CD14-positive monocyte (primary cell): ENCODE measurements at regions not wholly inside any gene's neighbourhood (a gene's known extent, or its start where the extent isn't known, plus 50 kb on each side); places are given as distances from the start of the nearest gene placed in this dataset.

Source experiments
- DNase-seq, 3 donors: peaks; one replicate each; pipeline ENCODE4 v3.0.0-alpha.2; 2011 to 2022
- H2AFZ ChIP-seq: 2 replicates; pipeline ENCODE4 v1.6.0; 2012; ENCODE audit warnings: mild to moderate bottlenecking, low read depth, low read length, inconsistent platforms; ENCODE audit not compliant: insufficient read depth, poor library complexity, severe bottlenecking
- H3K27ac ChIP-seq, 2 donors: 1 replicate in 1 of 2; 2 replicates in 1 of 2; pipeline ENCODE4 v1.5.1; 2012 to 2013; ENCODE audit warnings: low read length in 2 of 2, control low read depth in 1 of 2, inconsistent platforms in 1 of 2, low read depth in 1 of 2, mild to moderate bottlenecking in 1 of 2
- H3K27me3 ChIP-seq, 2 donors: one replicate each; pipeline versions ENCODE4 v1.6.0 to v1.6.1; 2011 to 2013; ENCODE audit warnings: low read length in 2 of 2; ENCODE audit not compliant: control insufficient read depth in 2 of 2, insufficient read depth in 2 of 2
- H3K36me3 ChIP-seq, 2 donors: replicated peaks in 1 of 2; 1 replicate in 1 of 2; 2 replicates in 1 of 2; pipeline versions ENCODE4 v1.5.1 to v1.6.1; 2012 to 2013; ENCODE audit warnings: low read length in 2 of 2, control low read depth in 1 of 2, inconsistent platforms in 1 of 2, mild to moderate bottlenecking in 1 of 2; ENCODE audit not compliant: insufficient read depth in 2 of 2, control insufficient read depth in 1 of 2
- H3K4me1 ChIP-seq, 2 donors: 1 replicate in 1 of 2; 2 replicates in 1 of 2; pipeline versions ENCODE4 v1.5.1 to v1.6.1; 2012 to 2013; ENCODE audit warnings: low read length in 2 of 2, control low read depth in 1 of 2, inconsistent platforms in 1 of 2, mild to moderate bottlenecking in 1 of 2, moderate library complexity in 1 of 2; ENCODE audit not compliant: insufficient read depth in 2 of 2, control insufficient read depth in 1 of 2
- H3K4me2 ChIP-seq: replicated peaks from 2 replicates; pipeline ENCODE3; 2012; ENCODE audit warnings: low read length, moderate library complexity, mild to moderate bottlenecking; ENCODE audit not compliant: poor library complexity, severe bottlenecking; ENCODE audit errors: extremely low read depth
- H3K4me3 ChIP-seq, 3 experiments: fragments of 200-600 bp in 1 of 3; sonication (generic) in 1 of 3; replicated peaks in 1 of 3; 1 replicate in 2 of 3; 2 replicates in 1 of 3; pipeline ENCODE4 v1.5.1; 2011 to 2013; ENCODE audit warnings: low read length in 3 of 3, mild to moderate bottlenecking in 3 of 3, control low read depth in 2 of 3, low read depth in 2 of 3, inconsistent platforms in 1 of 3, moderate library complexity in 1 of 3
- H3K79me2 ChIP-seq: 2 replicates; pipeline ENCODE4 v1.6.0; 2012; ENCODE audit warnings: mild to moderate bottlenecking, control low read depth, inconsistent platforms, low read length, moderate library complexity; ENCODE audit not compliant: insufficient read depth
- H3K9ac ChIP-seq: 2 replicates; pipeline ENCODE4 v1.6.0; 2017; ENCODE audit warnings: low read length, mild to moderate bottlenecking; ENCODE audit not compliant: insufficient read depth, poor library complexity, severe bottlenecking
- H3K9me3 ChIP-seq, 2 donors: replicated peaks in 1 of 2; 1 replicate in 1 of 2; 2 replicates in 1 of 2; pipeline versions ENCODE4 v1.5.1 to v1.6.1; 2012 to 2013; ENCODE audit warnings: low read length in 2 of 2, control low read depth in 1 of 2; ENCODE audit not compliant: control insufficient read depth in 1 of 2, insufficient read depth in 1 of 2
- H4K20me1 ChIP-seq: 2 replicates; pipeline ENCODE4 v1.6.0; 2012; ENCODE audit warnings: mild to moderate bottlenecking, low read length, control low read depth, moderate library complexity; ENCODE audit not compliant: insufficient read depth
- H3K27ac Mint-ChIP-seq, 7 donors: one replicate each; pipeline ENCODE4 v1.8.0; 2020; ENCODE audit warnings: mild to moderate bottlenecking in 7 of 7, mixed read lengths in 7 of 7, moderate library complexity in 6 of 7, inconsistent platforms in 2 of 7
- H3K27me3 Mint-ChIP-seq, 3 donors: one replicate each; pipeline ENCODE4 v1.8.0; 2021 to 2022; ENCODE audit warnings: low read depth in 3 of 3, mild to moderate bottlenecking in 3 of 3, mixed read lengths in 3 of 3, moderate library complexity in 3 of 3, inconsistent platforms in 1 of 3
- H3K36me3 Mint-ChIP-seq, 2 donors: one replicate each; pipeline ENCODE4 v1.8.0; 2020; ENCODE audit warnings: mixed read lengths in 2 of 2, inconsistent platforms in 1 of 2, mild to moderate bottlenecking in 1 of 2
- H3K4me1 Mint-ChIP-seq: one replicate; pipeline ENCODE4 v1.8.0; 2020; ENCODE audit warnings: mild to moderate bottlenecking, mixed read lengths
- H3K4me3 Mint-ChIP-seq, 2 donors: one replicate each; pipeline ENCODE4 v1.8.0; 2020; ENCODE audit warnings: mild to moderate bottlenecking in 2 of 2, mixed read lengths in 2 of 2, moderate library complexity in 1 of 2
- H3K9me3 Mint-ChIP-seq, 7 donors: one replicate each; pipeline ENCODE4 v1.8.0; 2020 to 2022; ENCODE audit warnings: mixed read lengths in 7 of 7, mild to moderate bottlenecking in 6 of 7, moderate library complexity in 6 of 7, inconsistent platforms in 2 of 7
- CTCF ChIP-seq: fragments of 200-600 bp; IDR thresholded peaks from one replicate; pipeline ENCODE4 v1.8.0; 2022; ENCODE audit warnings: antibody characterized with exemption, mild to moderate bottlenecking
- WGBS: methylation state at CpG from one replicate; pipeline ENCODE4 v1.1.5; 2013; ENCODE audit warnings: missing lambda C conversion rate; ENCODE audit not compliant: insufficient coverage; 5-methylcytosine and 5-hydroxymethylcytosine counted together
- intact Hi-C, 2 donors: fragments of 100-400 bp; cut with micrococcal nuclease; formaldehyde crosslinking; loops; one replicate each; pipeline versions ENCODE4 v1.15.0 to v1.15.1; 2023

- Mint-ChIP-seq H3K27ac (no peak overlapping the region), H3K4me3 (no peak overlapping the region), H3K9me3 (no peaks in the 10 kb centered on the region), H3K4me1 (no peaks in the 10 kb centered on the region), H3K36me3 (no peaks in the 10 kb centered on the region), H3K27me3 (peaks cover 0 to 2% (median 0%) of the 10 kb centered on the region in 3 donors)
- Histone ChIP-seq H3K4me3 (no peak overlapping the region), H3K27me3 (no peaks in the 10 kb centered on the region), H3K4me1 (no peaks in the 10 kb centered on the region), H3K9ac (no peak overlapping the region), H2AFZ (no peak overlapping the region), H3K27ac (no peak overlapping the region), H3K36me3 (no peaks in the 10 kb centered on the region), H3K79me2 (no peaks in the 10 kb centered on the region), H4K20me1 (no peaks in the 10 kb centered on the region), H3K4me2 (no peak overlapping the region), H3K9me3 (no peaks in the 10 kb centered on the region)
- no CpG with 5 or more reads among the region's 2 CpGs for WGBS
- intact Hi-C loops: no loop called here
- DNase-seq: no peak
- no peak for TF ChIP-seq CTCF
Observed at GRCh38 chrX:149275836-149276235, 229.3 kb downstream of the IDS start.

GRCh38 chrX:149274516-149275105, 230.5 kb downstream of the IDS start:
- no peak for TF ChIP-seq CTCF
- H3K9me3 ChIP-seq: no peaks in the 10 kb centered on the region
- H3K4me2 ChIP-seq: no peak overlapping the region
- no peak overlapping the region for H3K27ac Mint-ChIP-seq
- no peak overlapping the region for H3K4me3 Mint-ChIP-seq
- intact Hi-C loops: no loop called here
- no peaks in the 10 kb centered on the region for H3K4me1 ChIP-seq
- WGBS: 100% methylated on average over 2 of the region's 4 CpGs
- no peaks in the 10 kb centered on the region for H3K4me1 Mint-ChIP-seq
- no peaks in the 10 kb centered on the region for H4K20me1 ChIP-seq
- no peak overlapping the region for H2AFZ ChIP-seq
- DNase-seq: no peak
- H3K9me3 Mint-ChIP-seq: no peaks in the 10 kb centered on the region
- H3K36me3 ChIP-seq: no peaks in the 10 kb centered on the region
- no peak overlapping the region for H3K4me3 ChIP-seq
- H3K36me3 Mint-ChIP-seq: no peaks in the 10 kb centered on the region
- no peak overlapping the region for H3K9ac ChIP-seq
- H3K27ac ChIP-seq: no peak overlapping the region
- peaks cover 0 to 2% (median 0%) of the 10 kb centered on the region in 3 donors for H3K27me3 Mint-ChIP-seq
- H3K27me3 ChIP-seq: no peaks in the 10 kb centered on the region
- H3K79me2 ChIP-seq: no peaks in the 10 kb centered on the region
